Spleen (tissue), 7 donors: ENCODE measurements at regions not wholly inside any gene's neighbourhood (a gene's known extent, or its start where the extent isn't known, plus 50 kb on each side); places are given as distances from the start of the nearest gene placed in this dataset.

Source experiments
- POLR2AphosphoS5 ChIP-seq, 3 donors: sonication (generic); formaldehyde crosslinking; IDR thresholded peaks; one replicate each; pipeline ENCODE4 v1.5.1; 2017; ENCODE audit warnings: antibody characterized with exemption in 3 of 3
- TF ChIP-seq, protein P1 (sequence below), 11 experiments: fragments of 200-600 bp in 7 of 11; fragments of 450-650 bp in 4 of 11; sonication (generic) in 4 of 11; IDR thresholded peaks in 8 of 11; conservative IDR thresholded peaks in 3 of 11; 1 replicate in 7 of 11; 2 replicates in 4 of 11; pipeline versions ENCODE4 v1.4.0 to v1.8.0; 2016 to 2021; ENCODE audit warnings: antibody characterized with exemption in 11 of 11, inconsistent platforms in 4 of 11, mild to moderate bottlenecking in 1 of 11
- donor health status: DM: no; HTN: no; CAD: no; lungs with moderate emphysema.
- donor health status: DM: no; HTN: no; CAD: no.
- donor health status: DM: no; HTN: no; CAD: no.

DNA sequence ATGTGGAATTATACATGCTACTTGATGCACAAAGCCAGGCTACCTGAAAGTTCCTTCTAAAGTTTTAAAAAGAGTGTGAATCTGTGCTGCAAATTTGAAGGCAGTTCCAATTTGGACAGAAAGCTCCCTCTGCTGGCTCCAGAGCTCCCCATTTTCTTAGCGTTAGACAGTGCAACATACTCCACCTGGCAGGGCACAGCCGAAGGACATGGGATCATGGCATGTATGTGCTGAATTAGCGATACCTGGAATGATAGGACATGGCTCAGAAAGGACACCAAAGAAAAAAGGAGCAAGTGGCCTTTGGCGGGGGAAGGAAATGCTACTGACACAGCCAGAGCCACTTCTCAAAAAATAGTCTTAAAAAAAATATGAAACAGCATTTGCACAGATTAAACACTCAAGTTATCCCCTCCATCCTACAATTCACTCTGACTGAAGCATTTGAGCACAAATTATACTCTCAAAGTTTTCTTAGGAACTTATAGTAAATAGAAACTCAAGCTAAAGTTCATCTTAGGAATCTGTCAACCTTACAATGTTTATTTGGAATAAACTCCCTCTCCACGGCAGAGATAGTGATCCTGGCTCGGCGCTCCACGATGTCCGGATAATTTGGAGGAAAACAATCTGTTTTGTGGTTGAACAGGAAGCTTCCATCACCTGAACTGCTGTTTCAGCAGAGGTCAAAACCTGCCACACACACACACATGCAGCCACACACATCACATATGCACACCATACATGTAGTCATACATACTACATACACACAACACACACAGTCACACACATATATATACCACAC is 80.0 kb downstream of the C7orf25 start:
- no peak for TF ChIP-seq POLR2AphosphoS5 (IDR thresholded peaks at IDR 0.05)
- TF ChIP-seq, protein P1, sequence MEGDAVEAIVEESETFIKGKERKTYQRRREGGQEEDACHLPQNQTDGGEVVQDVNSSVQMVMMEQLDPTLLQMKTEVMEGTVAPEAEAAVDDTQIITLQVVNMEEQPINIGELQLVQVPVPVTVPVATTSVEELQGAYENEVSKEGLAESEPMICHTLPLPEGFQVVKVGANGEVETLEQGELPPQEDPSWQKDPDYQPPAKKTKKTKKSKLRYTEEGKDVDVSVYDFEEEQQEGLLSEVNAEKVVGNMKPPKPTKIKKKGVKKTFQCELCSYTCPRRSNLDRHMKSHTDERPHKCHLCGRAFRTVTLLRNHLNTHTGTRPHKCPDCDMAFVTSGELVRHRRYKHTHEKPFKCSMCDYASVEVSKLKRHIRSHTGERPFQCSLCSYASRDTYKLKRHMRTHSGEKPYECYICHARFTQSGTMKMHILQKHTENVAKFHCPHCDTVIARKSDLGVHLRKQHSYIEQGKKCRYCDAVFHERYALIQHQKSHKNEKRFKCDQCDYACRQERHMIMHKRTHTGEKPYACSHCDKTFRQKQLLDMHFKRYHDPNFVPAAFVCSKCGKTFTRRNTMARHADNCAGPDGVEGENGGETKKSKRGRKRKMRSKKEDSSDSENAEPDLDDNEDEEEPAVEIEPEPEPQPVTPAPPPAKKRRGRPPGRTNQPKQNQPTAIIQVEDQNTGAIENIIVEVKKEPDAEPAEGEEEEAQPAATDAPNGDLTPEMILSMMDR (IDR thresholded peaks at IDR 0.05 in 8 of 11, conservative IDR thresholded peaks at IDR 0.05 in 3 of 11) = peak in 5 of 11 experiments; percentile 11 to 28 (median 21)
